Osteocyte (in vitro differentiated cells): ENCODE measurements at regions not wholly inside any gene's neighbourhood (a gene's known extent, or its start where the extent isn't known, plus 50 kb on each side); places are given as distances from the start of the nearest gene placed in this dataset.

Experiments
- DNase-seq: peaks from one replicate; pipeline ENCODE4 v3.0.0; 2021; ENCODE audit warnings: mixed read lengths; ENCODE audit not compliant: unreplicated experiment; ENCODE audit errors: extremely low spot score
- H3K27ac Mint-ChIP-seq: one replicate; pipeline ENCODE4 v1.8.0; 2021; ENCODE audit warnings: mild to moderate bottlenecking, mixed read lengths; ENCODE audit not compliant: unreplicated experiment
- H3K27me3 Mint-ChIP-seq: one replicate; pipeline ENCODE4 v1.8.0; 2021; ENCODE audit warnings: mixed read lengths; ENCODE audit not compliant: unreplicated experiment
- H3K36me3 Mint-ChIP-seq: one replicate; pipeline ENCODE4 v1.8.0; 2021; ENCODE audit warnings: mixed read lengths; ENCODE audit not compliant: unreplicated experiment
- H3K4me1 Mint-ChIP-seq: one replicate; pipeline ENCODE4 v1.8.0; 2021; ENCODE audit warnings: mixed read lengths; ENCODE audit not compliant: unreplicated experiment
- H3K4me3 Mint-ChIP-seq: one replicate; pipeline ENCODE4 v1.8.0; 2021; ENCODE audit warnings: mild to moderate bottlenecking, moderate library complexity, mixed read lengths; ENCODE audit not compliant: unreplicated experiment
- H3K9me3 Mint-ChIP-seq: one replicate; pipeline ENCODE4 v1.8.0; 2021; ENCODE audit warnings: mixed read lengths; ENCODE audit not compliant: unreplicated experiment
- TF ChIP-seq, protein P1 (sequence below): fragments of 200-600 bp; sonication (generic); IDR thresholded peaks from 2 replicates; pipeline ENCODE4 v1.5.0; 2021; ENCODE audit warnings: antibody characterized with exemption, mild to moderate bottlenecking, moderate library complexity

GRCh38 chr18:30302181-30302580, 740.4 kb downstream of the DSC3 start:
- Mint-ChIP-seq H3K4me1 (no peaks in the 10 kb centered on the region), H3K27me3 (peaks cover 1% of the 10 kb centered on the region), H3K9me3 (no peaks in the 10 kb centered on the region), H3K4me3 (no peak overlapping the region), H3K36me3 (no peaks in the 10 kb centered on the region), H3K27ac (no peak overlapping the region)
- DNase-seq, result no peak
- TF ChIP-seq, protein P1, sequence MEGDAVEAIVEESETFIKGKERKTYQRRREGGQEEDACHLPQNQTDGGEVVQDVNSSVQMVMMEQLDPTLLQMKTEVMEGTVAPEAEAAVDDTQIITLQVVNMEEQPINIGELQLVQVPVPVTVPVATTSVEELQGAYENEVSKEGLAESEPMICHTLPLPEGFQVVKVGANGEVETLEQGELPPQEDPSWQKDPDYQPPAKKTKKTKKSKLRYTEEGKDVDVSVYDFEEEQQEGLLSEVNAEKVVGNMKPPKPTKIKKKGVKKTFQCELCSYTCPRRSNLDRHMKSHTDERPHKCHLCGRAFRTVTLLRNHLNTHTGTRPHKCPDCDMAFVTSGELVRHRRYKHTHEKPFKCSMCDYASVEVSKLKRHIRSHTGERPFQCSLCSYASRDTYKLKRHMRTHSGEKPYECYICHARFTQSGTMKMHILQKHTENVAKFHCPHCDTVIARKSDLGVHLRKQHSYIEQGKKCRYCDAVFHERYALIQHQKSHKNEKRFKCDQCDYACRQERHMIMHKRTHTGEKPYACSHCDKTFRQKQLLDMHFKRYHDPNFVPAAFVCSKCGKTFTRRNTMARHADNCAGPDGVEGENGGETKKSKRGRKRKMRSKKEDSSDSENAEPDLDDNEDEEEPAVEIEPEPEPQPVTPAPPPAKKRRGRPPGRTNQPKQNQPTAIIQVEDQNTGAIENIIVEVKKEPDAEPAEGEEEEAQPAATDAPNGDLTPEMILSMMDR, result no peak

DNA sequence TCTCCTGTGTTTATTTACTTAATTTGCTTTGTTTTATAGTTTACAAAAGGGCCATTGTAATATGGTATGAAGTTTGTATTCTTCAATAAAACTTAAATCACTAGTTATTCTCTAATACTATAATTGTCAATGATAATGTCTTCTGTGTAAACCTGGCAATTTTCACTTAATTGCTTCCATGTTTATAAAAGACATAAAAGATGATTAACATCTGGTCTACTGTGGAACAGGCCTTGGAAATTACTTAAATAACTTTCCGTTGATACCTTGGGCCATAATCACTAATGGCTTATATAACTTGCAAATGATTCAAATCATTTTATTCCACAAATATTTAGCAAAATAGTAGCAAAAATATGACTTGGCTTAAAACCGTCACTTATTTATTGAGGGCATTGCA, 743.8 kb downstream of the DSC3 start:
- Mint-ChIP-seq H3K9me3 (no peaks in the 10 kb centered on the region), H3K27ac (no peak overlapping the region), H3K4me3 (no peak overlapping the region), H3K36me3 (no peaks in the 10 kb centered on the region), H3K27me3 (peaks cover 5% of the 10 kb centered on the region), H3K4me1 (no peaks in the 10 kb centered on the region)
- DNase-seq, result no peak
- TF ChIP-seq, protein P1, result no peak

GRCh38 chr18:30288662-30289414, 753.7 kb downstream of the DSC3 start:
- Mint-ChIP-seq H3K27me3 (peaks cover 37% of the 10 kb centered on the region), H3K27ac (no peak overlapping the region), H3K9me3 (no peaks in the 10 kb centered on the region), H3K4me1 (no peaks in the 10 kb centered on the region), H3K36me3 (no peaks in the 10 kb centered on the region), H3K4me3 (no peak overlapping the region)
- TF ChIP-seq, protein P1, result no peak
- DNase-seq, result no peak

GRCh38 chr18:30280861-30281470, 761.6 kb downstream of the DSC3 start:
- no peak for DNase-seq
- no peak overlapping the region for H3K27ac Mint-ChIP-seq
- no peaks in the 10 kb centered on the region for H3K9me3 Mint-ChIP-seq
- TF ChIP-seq, protein P1, result peak; percentile 77
- H3K36me3 Mint-ChIP-seq, result no peaks in the 10 kb centered on the region
- H3K4me3 Mint-ChIP-seq, result no peak overlapping the region
- H3K4me1 Mint-ChIP-seq, result peaks cover 13% of the 10 kb centered on the region
- H3K27me3 Mint-ChIP-seq, result peaks cover 5% of the 10 kb centered on the region

DNA sequence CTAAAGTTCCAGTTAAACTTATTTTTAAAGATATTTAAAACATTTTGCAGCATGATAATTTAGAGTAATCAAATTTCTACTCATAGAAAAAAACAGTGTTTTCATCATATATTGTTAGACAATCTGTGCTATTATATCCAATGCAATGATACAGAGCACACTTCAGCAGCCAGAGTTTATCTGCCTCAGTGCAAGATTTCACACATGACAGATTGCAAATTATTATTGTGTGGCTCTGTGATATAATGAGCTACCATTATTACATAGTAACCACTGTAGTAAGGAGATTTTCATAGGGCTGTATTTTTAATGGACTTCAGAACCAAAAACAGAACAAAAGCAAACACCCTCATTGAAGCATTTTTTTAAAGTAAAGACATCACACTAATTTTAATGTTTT, 762.4 kb downstream of the DSC3 start:
- Mint-ChIP-seq H3K36me3 (no peaks in the 10 kb centered on the region), H3K4me3 (no peak overlapping the region), H3K9me3 (no peaks in the 10 kb centered on the region), H3K4me1 (peaks cover 13% of the 10 kb centered on the region), H3K27ac (no peak overlapping the region), H3K27me3 (peaks cover 5% of the 10 kb centered on the region)
- DNase-seq, result no peak
- TF ChIP-seq, protein P1, result no peak
